Fibroblast of mammary gland (primary cell): ENCODE measurements at regions not wholly inside any gene's neighbourhood (a gene's known extent, or its start where the extent isn't known, plus 50 kb on each side); places are given as distances from the start of the nearest gene placed in this dataset.

Experiments
- DNase-seq: peaks from one replicate; pipeline ENCODE4 v3.0.0-alpha.2; 2010; ENCODE audit warnings: low read depth
- H3K4me3 ChIP-seq: 2 replicates; pipeline ENCODE4 v1.5.1; 2011; ENCODE audit warnings: low read depth, mild to moderate bottlenecking, low read length, moderate library complexity; ENCODE audit not compliant: control insufficient read depth
- TF ChIP-seq, protein P1 (sequence below): conservative IDR thresholded peaks from 2 replicates; pipeline ENCODE4 v1.5.1; 2011; ENCODE audit warnings: low read depth, low read length, inconsistent platforms; ENCODE audit not compliant: control insufficient read depth, insufficient read depth

DNA sequence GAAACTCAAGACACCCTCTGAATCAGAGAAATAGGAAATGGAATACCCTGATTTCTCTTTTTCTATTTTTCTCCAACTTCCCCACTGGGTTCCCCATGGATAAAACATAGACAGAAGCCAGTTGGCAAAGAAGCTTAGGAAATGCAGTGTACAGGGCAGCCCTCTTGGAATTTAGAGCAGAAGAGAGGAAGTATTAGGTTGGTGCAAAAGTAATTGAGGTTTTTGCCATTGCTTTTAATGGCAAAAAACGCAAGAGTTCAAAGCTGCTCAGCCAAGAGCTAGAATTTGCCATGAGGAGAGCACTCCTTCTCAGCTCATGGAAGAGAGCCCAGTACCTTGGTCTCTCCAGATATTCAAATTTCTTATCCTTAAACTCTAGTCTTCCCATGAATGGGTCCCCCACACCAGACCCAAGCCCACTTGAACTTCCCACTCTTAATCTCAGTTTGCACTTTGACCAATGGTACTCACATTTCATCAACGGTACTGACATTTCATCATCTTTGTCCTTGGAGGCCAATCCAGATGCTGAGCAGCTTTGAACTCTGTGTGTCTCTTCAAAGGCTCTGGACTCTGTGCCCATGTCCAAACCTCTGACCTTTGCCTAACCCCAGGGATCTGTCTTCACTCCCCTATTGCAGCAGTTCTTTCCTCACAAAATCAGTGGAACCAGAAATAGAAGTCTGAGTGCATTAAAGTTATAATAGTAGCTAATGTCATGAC lies 73.2 kb upstream of the PPP1R3C start:
- TF ChIP-seq, protein P1, sequence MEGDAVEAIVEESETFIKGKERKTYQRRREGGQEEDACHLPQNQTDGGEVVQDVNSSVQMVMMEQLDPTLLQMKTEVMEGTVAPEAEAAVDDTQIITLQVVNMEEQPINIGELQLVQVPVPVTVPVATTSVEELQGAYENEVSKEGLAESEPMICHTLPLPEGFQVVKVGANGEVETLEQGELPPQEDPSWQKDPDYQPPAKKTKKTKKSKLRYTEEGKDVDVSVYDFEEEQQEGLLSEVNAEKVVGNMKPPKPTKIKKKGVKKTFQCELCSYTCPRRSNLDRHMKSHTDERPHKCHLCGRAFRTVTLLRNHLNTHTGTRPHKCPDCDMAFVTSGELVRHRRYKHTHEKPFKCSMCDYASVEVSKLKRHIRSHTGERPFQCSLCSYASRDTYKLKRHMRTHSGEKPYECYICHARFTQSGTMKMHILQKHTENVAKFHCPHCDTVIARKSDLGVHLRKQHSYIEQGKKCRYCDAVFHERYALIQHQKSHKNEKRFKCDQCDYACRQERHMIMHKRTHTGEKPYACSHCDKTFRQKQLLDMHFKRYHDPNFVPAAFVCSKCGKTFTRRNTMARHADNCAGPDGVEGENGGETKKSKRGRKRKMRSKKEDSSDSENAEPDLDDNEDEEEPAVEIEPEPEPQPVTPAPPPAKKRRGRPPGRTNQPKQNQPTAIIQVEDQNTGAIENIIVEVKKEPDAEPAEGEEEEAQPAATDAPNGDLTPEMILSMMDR: no peak
- no peak for DNase-seq
- no peak overlapping the region for H3K4me3 ChIP-seq

DNA sequence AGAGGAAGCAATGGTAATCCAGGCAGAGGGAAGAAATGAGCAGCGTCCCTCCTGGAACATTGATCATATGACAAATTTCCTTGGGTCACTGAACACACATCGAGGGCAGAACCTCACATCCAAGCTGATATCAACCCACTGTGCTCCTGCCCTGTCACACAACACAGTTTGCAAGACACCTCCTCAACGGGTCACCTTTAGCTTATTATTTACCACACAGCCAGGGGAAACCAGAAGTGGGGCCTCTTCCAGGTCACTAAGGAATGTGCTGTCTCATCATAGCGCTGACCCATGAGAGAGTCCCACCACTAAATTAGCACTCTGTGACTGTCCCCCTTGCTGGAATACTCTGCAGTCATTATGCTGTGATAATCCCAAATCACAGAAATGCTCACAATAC lies 69.7 kb upstream of the PPP1R3C start:
- H3K4me3 ChIP-seq: no peak overlapping the region
- DNase-seq: no peak
- TF ChIP-seq, protein P1: no peak

DNA sequence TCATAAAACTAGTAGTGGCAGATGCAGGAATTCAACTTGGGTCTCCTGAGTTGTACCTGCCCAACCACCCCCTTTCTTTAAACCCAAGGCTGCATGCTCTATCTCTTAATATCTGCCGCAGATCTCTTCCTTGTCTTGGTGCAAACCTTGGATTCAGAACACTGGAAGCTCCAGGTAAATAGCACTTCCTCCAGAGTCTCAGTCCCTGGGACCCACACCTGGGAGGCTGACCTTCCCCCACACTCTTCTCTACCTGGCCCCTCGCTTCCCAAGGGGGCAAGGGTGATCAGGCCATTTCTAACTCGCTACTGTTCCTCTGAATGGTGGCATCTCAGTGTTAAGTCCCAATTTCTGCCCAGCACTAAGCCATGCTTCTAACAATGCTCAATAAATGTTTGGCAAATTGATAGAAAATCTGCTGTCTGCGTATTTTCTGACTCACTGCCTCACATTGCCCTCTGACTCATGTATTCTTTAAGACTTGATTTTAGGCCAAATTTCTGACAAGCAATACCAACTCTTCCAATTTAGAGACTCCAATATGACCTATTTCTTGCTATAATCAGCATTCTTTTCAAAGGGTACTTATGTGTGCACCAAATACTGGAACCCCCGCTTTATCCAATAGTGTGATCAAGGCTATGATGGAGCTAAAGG lies 68.0 kb upstream of the PPP1R3C start:
- DNase-seq: peak; percentile 86
- H3K4me3 ChIP-seq: no peak overlapping the region
- TF ChIP-seq, protein P1: no peak

DNA sequence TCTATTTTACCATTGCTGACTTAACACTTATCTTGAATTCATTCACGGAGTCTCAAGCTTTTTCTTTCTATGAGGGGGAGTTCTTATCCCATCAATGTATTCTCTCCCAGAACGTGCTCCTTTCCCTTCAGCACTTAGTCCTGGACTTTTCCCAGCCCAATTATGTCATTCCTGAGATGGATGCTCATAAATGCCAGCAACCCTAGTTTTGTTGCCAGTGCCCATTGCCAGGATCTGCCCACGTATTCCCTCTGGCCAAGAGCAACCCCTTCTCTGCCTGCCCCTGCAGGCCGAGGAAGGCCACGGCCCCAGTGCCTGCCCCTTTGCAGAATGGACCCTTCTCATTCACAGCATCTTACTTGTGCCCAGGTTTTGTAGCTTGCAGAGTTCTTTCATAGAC lies 67.4 kb upstream of the PPP1R3C start:
- TF ChIP-seq, protein P1: no peak
- peak; percentile 18 for DNase-seq

DNA sequence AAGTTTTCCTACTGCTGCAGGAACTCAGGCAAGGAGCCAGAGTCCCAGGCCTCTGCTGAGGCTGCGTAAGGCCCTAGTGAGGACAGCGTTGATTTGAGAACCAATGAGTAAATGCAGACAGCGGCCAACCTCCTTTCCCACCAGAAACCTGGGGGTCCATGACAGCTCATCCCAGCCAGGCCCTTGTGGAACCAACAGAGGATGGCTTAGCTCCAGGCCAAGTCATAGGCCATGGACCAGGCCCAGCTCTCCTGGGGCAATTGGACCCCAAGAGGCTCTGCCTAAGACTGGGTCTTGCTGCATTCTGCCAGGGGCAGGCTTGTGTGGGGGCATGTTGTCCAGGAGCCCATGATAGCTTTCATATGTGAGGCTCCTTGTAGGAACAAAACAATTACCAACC lies 65.4 kb upstream of the PPP1R3C start:
- H3K4me3 ChIP-seq: no peak overlapping the region
- no peak for DNase-seq
- TF ChIP-seq, protein P1: no peak

More for the DNA sequence above, 67.4 kb upstream of the PPP1R3C start:
- no peak overlapping the region for H3K4me3 ChIP-seq

DNA sequence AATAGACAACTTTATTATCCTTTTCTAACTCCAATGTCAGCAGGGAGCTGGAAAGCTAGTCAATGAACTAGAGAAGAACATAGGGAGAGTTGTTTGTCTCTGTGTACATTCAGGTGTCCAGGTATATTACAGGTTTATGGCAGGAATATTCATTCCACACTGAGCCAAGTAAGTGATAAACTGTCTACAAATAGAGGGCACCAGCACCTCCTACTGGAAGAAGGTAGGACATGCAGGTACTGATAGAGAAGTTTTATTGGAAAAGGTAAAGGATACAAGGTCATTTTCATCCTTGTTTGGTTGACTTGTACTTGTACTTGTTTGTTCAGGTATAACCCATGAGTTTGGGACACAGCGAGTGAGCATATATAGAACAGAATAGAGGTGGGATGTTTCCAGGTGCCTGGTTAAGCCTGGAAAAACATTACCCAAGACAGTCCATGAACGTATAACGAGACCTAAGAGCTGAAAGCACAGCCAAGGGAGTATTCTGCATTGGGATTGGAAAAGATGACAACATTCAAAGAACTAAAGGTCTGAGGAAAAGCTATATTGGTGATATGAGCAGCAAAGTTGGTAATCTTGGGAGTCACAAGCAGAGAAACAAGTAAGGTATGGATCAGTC lies 61.4 kb upstream of the PPP1R3C start:
- H3K4me3 ChIP-seq: no peak overlapping the region
- DNase-seq: peak; percentile 59
- TF ChIP-seq, protein P1: peak; percentile 94
